K562 (cell line): ENCODE measurements at regions not wholly inside any gene's neighbourhood (a gene's known extent, or its start where the extent isn't known, plus 50 kb on each side); places are given as distances from the start of the nearest gene placed in this dataset.

Experiments used
- ATAC-seq: fragments of 200-7000 bp; cut with Tn5 transposase; 3 replicates; pipeline ENCODE4 v1.9.1; 2020; ENCODE audit warnings: moderate library complexity
- BruUV-seq: library from RNA; stranded (reverse); fragments of 400-500 nt; replicated peaks from 2 replicates; lab custom pipeline; 2021; lab: Mats Ljungman, UMichigan
- CTCF ChIA-PET: fragments of 300-600 bp; formaldehyde crosslinking; extraction: SDS; loops from one replicate; lab custom pipeline; 2021; ENCODE audit warnings: low intra/inter-chr PET ratio; lab: Yijun Ruan, JAX
- POLR2A ChIA-PET: fragments of 300-600, 350-650 bp; sonication (Branson Sonifier 250); formaldehyde crosslinking; extraction: SDS; loops from one replicate; lab custom pipeline; 2021; ENCODE audit warnings: antibody characterized with exemption, inconsistent platforms; lab: Yijun Ruan, JAX
- DNase-seq, 4 experiments: peaks; one replicate each; pipeline versions ENCODE4 v3.0.0 to v3.0.0-alpha.2; 2011 to 2018; ENCODE audit warnings: low spot score in 3 of 4, mixed read lengths in 3 of 4; ENCODE audit errors: extremely low read depth in 1 of 4
- FAIRE-seq: peaks from 2 replicates; lab custom pipeline; 2011; peaks lifted over from hg19 to GRCh38; lab: Jason Lieb, UNC
- H2AFZ ChIP-seq: 2 replicates; pipeline ENCODE4 v1.6.0; 2011; ENCODE audit warnings: low read depth, low read length, control low read depth, inconsistent platforms
- H3K27ac ChIP-seq: fragments of 200-600 bp; 3 replicates; pipeline ENCODE4 v1.8.0; 2011; ENCODE audit warnings: low read depth, mild to moderate bottlenecking, control low read depth, inconsistent platforms, low read length, moderate library complexity, mixed read lengths; ENCODE audit errors: extremely low read depth
- H3K27me3 ChIP-seq, 2 experiments: fragments of 300-600 bp in 1 of 2; 2 replicates in 1 of 2; 3 replicates in 1 of 2; pipeline versions ENCODE4 v1.6.0 to v1.8.0; 2011; ENCODE audit warnings: inconsistent platforms in 2 of 2, low read length in 2 of 2, mild to moderate bottlenecking in 1 of 2, mixed read lengths in 1 of 2, moderate library complexity in 1 of 2; ENCODE audit not compliant: control insufficient read depth in 2 of 2, insufficient read depth in 2 of 2
- H3K36me3 ChIP-seq: fragments of 300-600 bp; 3 replicates; pipeline ENCODE4 v1.8.0; 2011; ENCODE audit warnings: mild to moderate bottlenecking, low read length, inconsistent platforms; ENCODE audit not compliant: control insufficient read depth, insufficient read depth
- H3K4me1 ChIP-seq, 2 experiments: fragments of 200-600 bp in 1 of 2; replicated peaks in 1 of 2; 2 replicates in 1 of 2; 3 replicates in 1 of 2; pipeline versions ENCODE4 v1.5.1 to v1.8.0; 2011; ENCODE audit warnings: inconsistent platforms in 2 of 2, low read length in 2 of 2, mild to moderate bottlenecking in 1 of 2, mixed read lengths in 1 of 2, moderate library complexity in 1 of 2; ENCODE audit not compliant: control insufficient read depth in 2 of 2, insufficient read depth in 2 of 2
- H3K4me2 ChIP-seq: 2 replicates; pipeline ENCODE4 v1.6.1; 2011; ENCODE audit warnings: low read length, control low read depth, inconsistent platforms, mixed read lengths; ENCODE audit not compliant: insufficient read depth
- H3K4me3 ChIP-seq: fragments of 200-600 bp; sonication (generic), shearing (Covaris generic); 2 replicates; pipeline ENCODE4 v1.5.1; 2016; ENCODE audit warnings: control low read depth, inconsistent platforms
- H3K79me2 ChIP-seq: fragments of 200-600 bp; 3 replicates; pipeline ENCODE4 v1.8.0; 2011; ENCODE audit warnings: low read length, inconsistent platforms; ENCODE audit not compliant: control insufficient read depth, insufficient read depth
- H3K9ac ChIP-seq, 2 experiments: 2 replicates each; pipeline versions ENCODE4 v1.6.0 to v1.6.1; 2011; ENCODE audit warnings: low read depth in 2 of 2, low read length in 2 of 2, control low read depth in 1 of 2, inconsistent platforms in 1 of 2, mild to moderate bottlenecking in 1 of 2, mixed read lengths in 1 of 2; ENCODE audit not compliant: insufficient read depth in 1 of 2
- H3K9me1 ChIP-seq: one replicate; pipeline ENCODE4 v1.6.0; 2011; ENCODE audit warnings: inconsistent platforms, mild to moderate bottlenecking, low read length, moderate library complexity; ENCODE audit not compliant: control insufficient read depth, insufficient read depth
- H3K9me3 ChIP-seq: replicated peaks from 2 replicates; pipeline ENCODE4 v1.5.1; 2011; ENCODE audit warnings: low read depth, low read length, inconsistent platforms; ENCODE audit not compliant: control insufficient read depth, insufficient read depth
- H4K20me1 ChIP-seq: replicated peaks from 2 replicates; pipeline ENCODE4 v1.6.1; 2011; ENCODE audit warnings: low read length, inconsistent platforms, mixed read lengths; ENCODE audit not compliant: control insufficient read depth, insufficient read depth
- ARID4B ChIP-seq: sonication (generic); formaldehyde crosslinking; IDR thresholded peaks from 2 replicates; pipeline ENCODE4 v1.8.0; 2022; ENCODE audit warnings: mild to moderate bottlenecking, missing genetic modification reagents
- CBX2 ChIP-seq: fragments of 200-600 bp; sonication (generic); IDR thresholded peaks from one replicate; pipeline ENCODE4 v1.6.1; 2012; ENCODE audit warnings: mild to moderate bottlenecking, low read length, inconsistent platforms; ENCODE audit not compliant: insufficient read depth, poor library complexity, severe bottlenecking
- KDM4B ChIP-seq, 2 experiments: fragments of 450-650 bp in 1 of 2; sonication (generic) in 1 of 2; IDR thresholded peaks; 2 replicates each; pipeline ENCODE4 v1.6.1; 2016 to 2017; ENCODE audit warnings: borderline replicate concordance in 2 of 2, antibody characterized with exemption in 1 of 2, low read depth in 1 of 2, mild to moderate bottlenecking in 1 of 2
- NR2F6 ChIP-seq: fragments of 450-650 bp; formaldehyde crosslinking; IDR thresholded peaks from 2 replicates; pipeline ENCODE4 v1.4.0; 2020; ENCODE audit warnings: mild to moderate bottlenecking
- RBM34 ChIP-seq: fragments of 200-400 bp; formaldehyde crosslinking; IDR thresholded peaks from 2 replicates; pipeline ENCODE4 v1.6.1; 2018; ENCODE audit warnings: low read length, borderline replicate concordance; ENCODE audit not compliant: insufficient read depth
- SNIP1 ChIP-seq: fragments of 450-650 bp; IDR thresholded peaks from 2 replicates; pipeline ENCODE4 v1.7.1; 2017; ENCODE audit warnings: low read depth, mild to moderate bottlenecking
- U2AF1 ChIP-seq: fragments of 200-400 bp; formaldehyde crosslinking; optimal IDR thresholded peaks from 2 replicates; pipeline ENCODE3; 2017; ENCODE audit warnings: mild to moderate bottlenecking, low read depth, low read length, moderate library complexity
- ZNF121 ChIP-seq: sonication (generic); formaldehyde crosslinking; conservative IDR thresholded peaks from 2 replicates; pipeline ENCODE4 v1.8.0; 2022; ENCODE audit warnings: missing genetic modification reagents
- ZNF311 ChIP-seq: fragments of 250-450 bp; sonication (Bioruptor Pico); IDR thresholded peaks from 2 replicates; pipeline ENCODE4 v1.4.0; 2020; ENCODE audit warnings: mild to moderate bottlenecking, moderate library complexity
- ZNF395 ChIP-seq: fragments of 200-800 bp; sonication (Bioruptor generic); IDR thresholded peaks from 2 replicates; pipeline ENCODE4 v1.6.1; 2017; ENCODE audit warnings: missing genetic modification characterization, missing compliant biosample characterization
- ZNF639 ChIP-seq, 2 experiments: fragments of 200-800 bp in 1 of 2; sonication (Bioruptor generic) in 1 of 2; sonication (generic) in 1 of 2; formaldehyde crosslinking in 1 of 2; IDR thresholded peaks in 1 of 2; conservative IDR thresholded peaks in 1 of 2; 2 replicates each; pipeline versions ENCODE4 v1.5.0 to v1.6.1; 2016 to 2020; ENCODE audit warnings: missing compliant biosample characterization in 1 of 2, missing genetic modification characterization in 1 of 2, missing genetic modification reagents in 1 of 2
- WGBS: fragments of 100-300 bp; shearing (Covaris generic); methylation state at CpG from one replicate; pipeline ENCODE4 v1.1.6; 2016; ENCODE audit warnings: low coverage, mixed read lengths; ENCODE audit not compliant: insufficient coverage; ENCODE audit errors: missing lambda C conversion rate; 5-methylcytosine and 5-hydroxymethylcytosine counted together
- in situ Hi-C: fragments of 300-500 bp; cut with MboI; formaldehyde crosslinking; loops from 4 replicates; pipeline ENCODE4 v1.15.0; 2018; ENCODE audit warnings: inconsistent platforms, mixed read lengths
- intact Hi-C: fragments of 100-400 bp; cut with micrococcal nuclease; formaldehyde crosslinking; loops from 2 replicates; pipeline ENCODE4 v1.14.2; 2022

GRCh38 chr22:47591709-47592108 is 829.3 kb downstream of the TBC1D22A start:
- intact Hi-C loops: no loop called here
- Histone ChIP-seq H4K20me1 (no peaks in the 10 kb centered on the region; the same call in 1 of the 2 replicates), H2AFZ (no peak overlapping the region), H3K79me2 (no peaks in the 10 kb centered on the region), H3K4me1 (no peaks in the 10 kb centered on the region), H3K4me3 (no peak overlapping the region), H3K27me3 (peaks cover 15 to 42% of the 10 kb centered on the region in 2 experiments; a peak in 4 of 5 replicates), H3K27ac (no peak overlapping the region), H3K9me3 (no peaks in the 10 kb centered on the region), H3K36me3 (no peaks in the 10 kb centered on the region), H3K9me1 (no peaks in the 10 kb centered on the region), H3K9ac (no peak overlapping the region), H3K4me2 (no peak overlapping the region)
- no peak for ATAC-seq
- no peak for TF ChIP-seq ZNF395 (CRISPR knock-in tag)
- no peak for TF ChIP-seq ZNF121 (CRISPR knock-in tag)
- TF ChIP-seq ZNF639 (CRISPR knock-in tag; conservative IDR thresholded peaks at IDR 0.05 in 1 of 2, IDR thresholded peaks at IDR 0.05 in 1 of 2): no peak
- TF ChIP-seq ZNF311: no peak
- TF ChIP-seq NR2F6 (CRISPR knock-in tag): no peak
- no peak for TF ChIP-seq KDM4B (IDR thresholded peaks at IDR 0.05; ENCODE audit: borderline replicate concordance in 2 of 2, low read depth in 1 of 2)
- no peak for TF ChIP-seq ARID4B (CRISPR knock-in tag)
- no peak for TF ChIP-seq U2AF1
- no peak for TF ChIP-seq SNIP1
- TF ChIP-seq RBM34: no peak
- no peak for TF ChIP-seq CBX2
- ChIA-PET POLR2A (no interaction called here), CTCF (no interaction called here)
- in situ Hi-C loops: loop anchor here (25.0 kb wide), 1 partner anchor 896 kb away; a partner anchor contains a TSS
- no peak for FAIRE-seq
- WGBS: 0% methylated on average over 14 of the region's 16 CpGs
- no TSS peak for BruUV-seq
- DNase-seq: no peak
